H1 (cell line): ENCODE measurements at regions not wholly inside any gene's neighbourhood (a gene's known extent, or its start where the extent isn't known, plus 50 kb on each side); places are given as distances from the start of the nearest gene placed in this dataset.

Experiments used
- BCL11A ChIP-seq, 2 experiments: IDR thresholded peaks; one replicate each; pipeline ENCODE4 v1.6.1; 2011; ENCODE audit warnings: low read depth in 2 of 2, low read length in 2 of 2, mild to moderate bottlenecking in 2 of 2
- CEBPB ChIP-seq: IDR thresholded peaks from 2 replicates; pipeline ENCODE4 v1.6.1; 2012; ENCODE audit warnings: low read depth, low read length
- FOSL1 ChIP-seq: IDR thresholded peaks from 2 replicates; pipeline ENCODE4 v1.6.1; 2011; ENCODE audit warnings: mild to moderate bottlenecking, low read depth, low read length, moderate library complexity; ENCODE audit not compliant: insufficient read depth
- MAFK ChIP-seq: IDR thresholded peaks from 2 replicates; pipeline ENCODE4 v1.6.1; 2012; ENCODE audit warnings: low read depth, mild to moderate bottlenecking, improper control_type of control experiment, low read length
- PHF8 ChIP-seq: fragments of 200-600 bp; sonication (generic); conservative IDR thresholded peaks from 2 replicates; pipeline ENCODE4 v1.7.1; 2012; ENCODE audit warnings: low read depth, mild to moderate bottlenecking, inconsistent platforms, low read length, moderate library complexity
- RAD21 ChIP-seq, 2 experiments: IDR thresholded peaks in 1 of 2; conservative IDR thresholded peaks in 1 of 2; 2 replicates each; pipeline ENCODE4 v1.6.1; 2011; ENCODE audit warnings: low read depth in 2 of 2, low read length in 2 of 2, improper control_type of control experiment in 1 of 2, inconsistent platforms in 1 of 2, mild to moderate bottlenecking in 1 of 2, moderate library complexity in 1 of 2
- SIN3A ChIP-seq, 2 experiments: IDR thresholded peaks in 1 of 2; conservative IDR thresholded peaks in 1 of 2; 2 replicates each; pipeline ENCODE4 v1.6.1; 2011 to 2012; ENCODE audit warnings: low read length in 2 of 2, improper control_type of control experiment in 1 of 2, low read depth in 1 of 2, mild to moderate bottlenecking in 1 of 2
- SIX5 ChIP-seq: IDR thresholded peaks from 2 replicates; pipeline ENCODE4 v1.6.1; 2011; ENCODE audit warnings: mild to moderate bottlenecking, low read depth, low read length
- SP1 ChIP-seq: IDR thresholded peaks from 2 replicates; pipeline ENCODE4 v1.6.1; 2011; ENCODE audit warnings: low read depth, low read length
- SRF ChIP-seq: IDR thresholded peaks from 2 replicates; pipeline ENCODE4 v1.6.1; 2011; ENCODE audit warnings: mild to moderate bottlenecking, low read depth, low read length, moderate library complexity
- TF ChIP-seq, protein P1 (sequence below): fragments of 300-600 bp; sonication (generic); IDR thresholded peaks from 2 replicates; pipeline ENCODE4 v1.7.1; 2012; ENCODE audit warnings: low read length, moderate library complexity, mild to moderate bottlenecking, inconsistent platforms; ENCODE audit not compliant: insufficient replicate concordance
- TF ChIP-seq, protein P2 (sequence below): IDR thresholded peaks from 2 replicates; pipeline ENCODE4 v1.6.1; 2011; ENCODE audit warnings: low read depth, mild to moderate bottlenecking, low read length; ENCODE audit not compliant: insufficient read depth

DNA sequence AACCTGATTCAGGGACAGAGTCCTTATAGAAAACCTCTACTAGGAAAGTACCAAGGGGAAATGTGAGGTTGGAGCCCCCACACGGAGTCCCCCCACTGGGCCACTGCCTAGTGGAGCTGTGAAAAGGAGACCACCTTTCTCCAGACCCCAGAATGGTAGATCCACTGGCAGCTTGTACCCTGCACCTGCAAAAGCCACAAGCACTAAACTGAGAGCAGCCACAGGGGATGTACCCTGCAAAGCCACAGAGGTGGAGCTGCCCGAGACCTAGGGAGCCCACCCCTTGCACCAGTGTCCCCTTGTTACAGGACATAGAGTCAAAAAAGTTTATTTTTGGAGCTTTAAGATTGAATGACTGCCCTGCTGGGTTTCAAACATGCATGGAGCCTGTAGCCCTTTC is 87.2 kb upstream of the KCNMA1 start (continued):
- TF ChIP-seq, protein P1, sequence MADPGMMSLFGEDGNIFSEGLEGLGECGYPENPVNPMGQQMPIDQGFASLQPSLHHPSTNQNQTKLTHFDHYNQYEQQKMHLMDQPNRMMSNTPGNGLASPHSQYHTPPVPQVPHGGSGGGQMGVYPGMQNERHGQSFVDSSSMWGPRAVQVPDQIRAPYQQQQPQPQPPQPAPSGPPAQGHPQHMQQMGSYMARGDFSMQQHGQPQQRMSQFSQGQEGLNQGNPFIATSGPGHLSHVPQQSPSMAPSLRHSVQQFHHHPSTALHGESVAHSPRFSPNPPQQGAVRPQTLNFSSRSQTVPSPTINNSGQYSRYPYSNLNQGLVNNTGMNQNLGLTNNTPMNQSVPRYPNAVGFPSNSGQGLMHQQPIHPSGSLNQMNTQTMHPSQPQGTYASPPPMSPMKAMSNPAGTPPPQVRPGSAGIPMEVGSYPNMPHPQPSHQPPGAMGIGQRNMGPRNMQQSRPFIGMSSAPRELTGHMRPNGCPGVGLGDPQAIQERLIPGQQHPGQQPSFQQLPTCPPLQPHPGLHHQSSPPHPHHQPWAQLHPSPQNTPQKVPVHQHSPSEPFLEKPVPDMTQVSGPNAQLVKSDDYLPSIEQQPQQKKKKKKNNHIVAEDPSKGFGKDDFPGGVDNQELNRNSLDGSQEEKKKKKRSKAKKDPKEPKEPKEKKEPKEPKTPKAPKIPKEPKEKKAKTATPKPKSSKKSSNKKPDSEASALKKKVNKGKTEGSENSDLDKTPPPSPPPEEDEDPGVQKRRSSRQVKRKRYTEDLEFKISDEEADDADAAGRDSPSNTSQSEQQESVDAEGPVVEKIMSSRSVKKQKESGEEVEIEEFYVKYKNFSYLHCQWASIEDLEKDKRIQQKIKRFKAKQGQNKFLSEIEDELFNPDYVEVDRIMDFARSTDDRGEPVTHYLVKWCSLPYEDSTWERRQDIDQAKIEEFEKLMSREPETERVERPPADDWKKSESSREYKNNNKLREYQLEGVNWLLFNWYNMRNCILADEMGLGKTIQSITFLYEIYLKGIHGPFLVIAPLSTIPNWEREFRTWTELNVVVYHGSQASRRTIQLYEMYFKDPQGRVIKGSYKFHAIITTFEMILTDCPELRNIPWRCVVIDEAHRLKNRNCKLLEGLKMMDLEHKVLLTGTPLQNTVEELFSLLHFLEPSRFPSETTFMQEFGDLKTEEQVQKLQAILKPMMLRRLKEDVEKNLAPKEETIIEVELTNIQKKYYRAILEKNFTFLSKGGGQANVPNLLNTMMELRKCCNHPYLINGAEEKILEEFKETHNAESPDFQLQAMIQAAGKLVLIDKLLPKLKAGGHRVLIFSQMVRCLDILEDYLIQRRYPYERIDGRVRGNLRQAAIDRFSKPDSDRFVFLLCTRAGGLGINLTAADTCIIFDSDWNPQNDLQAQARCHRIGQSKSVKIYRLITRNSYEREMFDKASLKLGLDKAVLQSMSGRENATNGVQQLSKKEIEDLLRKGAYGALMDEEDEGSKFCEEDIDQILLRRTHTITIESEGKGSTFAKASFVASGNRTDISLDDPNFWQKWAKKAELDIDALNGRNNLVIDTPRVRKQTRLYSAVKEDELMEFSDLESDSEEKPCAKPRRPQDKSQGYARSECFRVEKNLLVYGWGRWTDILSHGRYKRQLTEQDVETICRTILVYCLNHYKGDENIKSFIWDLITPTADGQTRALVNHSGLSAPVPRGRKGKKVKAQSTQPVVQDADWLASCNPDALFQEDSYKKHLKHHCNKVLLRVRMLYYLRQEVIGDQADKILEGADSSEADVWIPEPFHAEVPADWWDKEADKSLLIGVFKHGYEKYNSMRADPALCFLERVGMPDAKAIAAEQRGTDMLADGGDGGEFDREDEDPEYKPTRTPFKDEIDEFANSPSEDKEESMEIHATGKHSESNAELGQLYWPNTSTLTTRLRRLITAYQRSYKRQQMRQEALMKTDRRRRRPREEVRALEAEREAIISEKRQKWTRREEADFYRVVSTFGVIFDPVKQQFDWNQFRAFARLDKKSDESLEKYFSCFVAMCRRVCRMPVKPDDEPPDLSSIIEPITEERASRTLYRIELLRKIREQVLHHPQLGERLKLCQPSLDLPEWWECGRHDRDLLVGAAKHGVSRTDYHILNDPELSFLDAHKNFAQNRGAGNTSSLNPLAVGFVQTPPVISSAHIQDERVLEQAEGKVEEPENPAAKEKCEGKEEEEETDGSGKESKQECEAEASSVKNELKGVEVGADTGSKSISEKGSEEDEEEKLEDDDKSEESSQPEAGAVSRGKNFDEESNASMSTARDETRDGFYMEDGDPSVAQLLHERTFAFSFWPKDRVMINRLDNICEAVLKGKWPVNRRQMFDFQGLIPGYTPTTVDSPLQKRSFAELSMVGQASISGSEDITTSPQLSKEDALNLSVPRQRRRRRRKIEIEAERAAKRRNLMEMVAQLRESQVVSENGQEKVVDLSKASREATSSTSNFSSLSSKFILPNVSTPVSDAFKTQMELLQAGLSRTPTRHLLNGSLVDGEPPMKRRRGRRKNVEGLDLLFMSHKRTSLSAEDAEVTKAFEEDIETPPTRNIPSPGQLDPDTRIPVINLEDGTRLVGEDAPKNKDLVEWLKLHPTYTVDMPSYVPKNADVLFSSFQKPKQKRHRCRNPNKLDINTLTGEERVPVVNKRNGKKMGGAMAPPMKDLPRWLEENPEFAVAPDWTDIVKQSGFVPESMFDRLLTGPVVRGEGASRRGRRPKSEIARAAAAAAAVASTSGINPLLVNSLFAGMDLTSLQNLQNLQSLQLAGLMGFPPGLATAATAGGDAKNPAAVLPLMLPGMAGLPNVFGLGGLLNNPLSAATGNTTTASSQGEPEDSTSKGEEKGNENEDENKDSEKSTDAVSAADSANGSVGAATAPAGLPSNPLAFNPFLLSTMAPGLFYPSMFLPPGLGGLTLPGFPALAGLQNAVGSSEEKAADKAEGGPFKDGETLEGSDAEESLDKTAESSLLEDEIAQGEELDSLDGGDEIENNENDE = no peak
- TF ChIP-seq PHF8 (no peak), FOSL1 (no peak), CEBPB (no peak), MAFK (no peak), BCL11A (IDR thresholded peaks at IDR 0.05; ENCODE audit: low read depth in 2 of 2, low read length in 2 of 2) (no peak), RAD21 (IDR thresholded peaks at IDR 0.05 in 1 of 2, conservative IDR thresholded peaks at IDR 0.05 in 1 of 2; ENCODE audit: low read depth in 2 of 2, low read length in 2 of 2) (no peak), SP1 (no peak), SRF (no peak), SIX5 (no peak), SIN3A (conservative IDR thresholded peaks at IDR 0.05 in 1 of 2, IDR thresholded peaks at IDR 0.05 in 1 of 2; ENCODE audit: low read depth in 1 of 2, low read length in 2 of 2) (no peak)
- TF ChIP-seq, protein P2, sequence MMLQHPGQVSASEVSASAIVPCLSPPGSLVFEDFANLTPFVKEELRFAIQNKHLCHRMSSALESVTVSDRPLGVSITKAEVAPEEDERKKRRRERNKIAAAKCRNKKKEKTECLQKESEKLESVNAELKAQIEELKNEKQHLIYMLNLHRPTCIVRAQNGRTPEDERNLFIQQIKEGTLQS = no peak
